ENCODE measurements at regions not wholly inside any gene's neighbourhood (a gene's known extent, or its start where the extent isn't known, plus 50 kb on each side); places are given as distances from the start of the nearest gene placed in this dataset.

GRCh38 chr3:152109038-152109437, 159.7 kb upstream of the MBNL1 start:
- no peak for TF ChIP-seq CTCF (IDR thresholded peaks at IDR 0.05; ENCODE audit: low read depth, low read length, poor library complexity, severe bottlenecking)
- TF ChIP-seq EZH2phosphoT487 (IDR thresholded peaks at IDR 0.05; ENCODE audit: borderline replicate concordance, low read length): no peak
